Sigmoid colon (tissue), 6 donors: ENCODE measurements at regions not wholly inside any gene's neighbourhood (a gene's known extent, or its start where the extent isn't known, plus 50 kb on each side); places are given as distances from the start of the nearest gene placed in this dataset.

ENCODE experiments used
- DNase-seq: peaks from one replicate; pipeline ENCODE4 v3.0.0-alpha.2; 2019
- H3K27ac ChIP-seq, 4 donors: fragments of 200-600 bp; sonication (generic); one replicate each; pipeline ENCODE4 v1.5.1; 2016 to 2019; ENCODE audit warnings: mild to moderate bottlenecking in 1 of 4
- H3K27me3 ChIP-seq, 3 donors: fragments of 200-600 bp; sonication (generic); one replicate each; pipeline ENCODE4 v1.5.1; 2019; ENCODE audit warnings: mild to moderate bottlenecking in 1 of 3
- H3K36me3 ChIP-seq, 4 donors: fragments of 200-600 bp; sonication (generic); one replicate each; pipeline ENCODE4 v1.5.1; 2016 to 2019
- H3K4me1 ChIP-seq, 4 donors: fragments of 200-600 bp; sonication (generic); one replicate each; pipeline ENCODE4 v1.5.1; 2017 to 2019
- H3K4me3 ChIP-seq, 4 donors: fragments of 200-600 bp; sonication (generic); one replicate each; pipeline ENCODE4 v1.5.1; 2017 to 2019; ENCODE audit warnings: mild to moderate bottlenecking in 2 of 4, moderate library complexity in 1 of 4
- H3K9me3 ChIP-seq, 4 donors: fragments of 200-600 bp in 3 of 4; sonication (generic) in 3 of 4; one replicate each; pipeline versions ENCODE4 v1.5.1 to v1.6.1; 2013 to 2019
- CTCF ChIP-seq, 4 experiments: fragments of 450-650 bp in 3 of 4; fragments of 200-600 bp in 1 of 4; IDR thresholded peaks; one replicate each; pipeline ENCODE4 v1.5.1; 2016 to 2019; ENCODE audit warnings: antibody characterized with exemption in 4 of 4, mild to moderate bottlenecking in 3 of 4, moderate library complexity in 2 of 4
- EP300 ChIP-seq, 4 donors: sonication (generic); formaldehyde crosslinking; IDR thresholded peaks; one replicate each; pipeline ENCODE4 v1.6.1; 2017; ENCODE audit warnings: antibody characterized with exemption in 4 of 4
- POLR2A ChIP-seq, 2 donors: fragments of 450-650 bp; IDR thresholded peaks; one replicate each; pipeline ENCODE4 v1.6.1; 2016; ENCODE audit warnings: antibody characterized with exemption in 2 of 2, mild to moderate bottlenecking in 2 of 2, moderate library complexity in 2 of 2
- POLR2AphosphoS5 ChIP-seq, 4 donors: sonication (generic); formaldehyde crosslinking; IDR thresholded peaks; one replicate each; pipeline ENCODE4 v1.6.1; 2017; ENCODE audit warnings: antibody characterized with exemption in 4 of 4
- WGBS, 2 donors: extraction: QIAGEN DNeasy Blood & Tissue Kit; methylation state at CpG; one replicate each; pipeline ENCODE4 v1.1.7; 2013; 5-methylcytosine and 5-hydroxymethylcytosine counted together
- intact Hi-C: fragments of 100-400 bp; cut with DNase I; formaldehyde crosslinking; loops from one replicate; pipeline ENCODE4 v1.15.1; 2023
- donor health status: healthy with polysubstance abuse.
- donor health status: healthy.

- TF ChIP-seq EP300 (IDR thresholded peaks at IDR 0.05): no peak
- TF ChIP-seq CTCF (IDR thresholded peaks at IDR 0.05): no peak
- no peak for TF ChIP-seq POLR2A (IDR thresholded peaks at IDR 0.05)
- no peak for TF ChIP-seq POLR2AphosphoS5 (IDR thresholded peaks at IDR 0.05)
- no peak overlapping the region for H3K4me3 ChIP-seq
- intact Hi-C loops: no loop called here
- no peaks in the 10 kb centered on the region for H3K27me3 ChIP-seq
- H3K9me3 ChIP-seq: no peaks in the 10 kb centered on the region
- no peaks in the 10 kb centered on the region for H3K4me1 ChIP-seq
- no peak for DNase-seq
- H3K27ac ChIP-seq: no peak overlapping the region
- no peaks in the 10 kb centered on the region for H3K36me3 ChIP-seq
- 90 to 95% methylated on average over 1 of the region's 1 CpG for WGBS, 2 donors
Observed at GRCh38 chr11:106514706-106515105, 437.2 kb downstream of the AASDHPPT start.

DNA sequence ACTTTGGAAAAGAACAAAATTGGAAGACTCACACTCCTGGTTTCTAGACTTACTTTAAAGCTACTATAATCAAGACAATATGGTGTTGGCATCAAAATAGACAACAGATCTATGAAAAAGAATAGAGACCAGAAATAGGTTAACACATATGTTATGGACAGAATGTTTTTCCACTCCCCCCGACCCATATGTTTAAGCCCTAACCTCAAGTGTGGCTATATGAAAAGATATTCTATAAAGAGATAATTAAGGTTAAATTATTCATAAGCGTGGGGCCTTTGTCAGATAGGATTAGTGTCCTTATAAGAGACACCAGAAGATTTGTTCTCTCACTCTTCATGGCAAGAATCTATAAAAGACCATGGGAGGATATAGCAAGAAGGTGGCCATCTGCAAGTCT, 440.0 kb downstream of the AASDHPPT start:
- H3K27ac ChIP-seq: no peak overlapping the region
- no peak for DNase-seq
- TF ChIP-seq POLR2AphosphoS5 (IDR thresholded peaks at IDR 0.05): no peak
- no peak for TF ChIP-seq EP300 (IDR thresholded peaks at IDR 0.05)
- no peak for TF ChIP-seq POLR2A (IDR thresholded peaks at IDR 0.05)
- no peak for TF ChIP-seq CTCF (IDR thresholded peaks at IDR 0.05)
- intact Hi-C loops: no loop called here
- H3K36me3 ChIP-seq: no peaks in the 10 kb centered on the region
- WGBS, 2 donors: 79 to 88% methylated on average over 2 of the region's 2 CpGs
- H3K4me1 ChIP-seq: no peaks in the 10 kb centered on the region
- H3K4me3 ChIP-seq: no peak overlapping the region
- no peaks in the 10 kb centered on the region for H3K9me3 ChIP-seq
- H3K27me3 ChIP-seq: no peaks in the 10 kb centered on the region

GRCh38 chr11:106520146-106520912, 442.9 kb downstream of the AASDHPPT start:
- Histone ChIP-seq H3K9me3 (no peaks in the 10 kb centered on the region), H3K36me3 (no peaks in the 10 kb centered on the region), H3K4me3 (no peak overlapping the region), H3K27me3 (no peaks in the 10 kb centered on the region), H3K27ac (no peak overlapping the region), H3K4me1 (no peaks in the 10 kb centered on the region)
- DNase-seq: no peak
- intact Hi-C loops: no loop called here
- 83% methylated on average over 6 of the region's 6 CpGs for WGBS, 2 donors
- TF ChIP-seq EP300 (IDR thresholded peaks at IDR 0.05) (no peak), POLR2A (IDR thresholded peaks at IDR 0.05) (no peak), CTCF (IDR thresholded peaks at IDR 0.05) (no peak), POLR2AphosphoS5 (IDR thresholded peaks at IDR 0.05) (no peak)

DNA sequence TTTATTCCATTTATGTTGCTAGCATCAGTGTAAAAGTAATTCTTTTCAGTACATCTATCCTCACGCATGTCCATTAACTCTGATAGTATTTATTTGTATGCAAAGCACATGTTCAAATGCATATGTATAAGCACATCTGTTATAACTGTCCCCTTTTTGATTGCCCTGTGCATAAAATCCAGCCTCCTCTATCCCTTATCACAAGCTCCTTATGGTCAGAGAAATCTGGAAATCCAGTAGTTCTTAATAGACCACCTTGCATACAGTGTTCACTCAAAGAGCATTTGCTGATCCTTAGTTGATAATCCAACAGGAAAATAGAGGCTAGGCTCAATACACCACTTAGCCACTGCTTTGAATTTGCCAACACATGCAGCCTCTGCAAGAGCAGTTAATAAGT, 443.5 kb downstream of the AASDHPPT start:
- no peaks in the 10 kb centered on the region for H3K9me3 ChIP-seq
- 86 to 90% methylated on average over 1 of the region's 1 CpG for WGBS, 2 donors
- TF ChIP-seq POLR2A (IDR thresholded peaks at IDR 0.05): no peak
- TF ChIP-seq POLR2AphosphoS5 (IDR thresholded peaks at IDR 0.05): no peak
- no peak for TF ChIP-seq EP300 (IDR thresholded peaks at IDR 0.05)
- TF ChIP-seq CTCF (IDR thresholded peaks at IDR 0.05): no peak
- intact Hi-C loops: no loop called here
- no peak overlapping the region for H3K4me3 ChIP-seq
- no peak for DNase-seq
- H3K27ac ChIP-seq: no peak overlapping the region
- no peaks in the 10 kb centered on the region for H3K36me3 ChIP-seq
- H3K27me3 ChIP-seq: no peaks in the 10 kb centered on the region
- no peaks in the 10 kb centered on the region for H3K4me1 ChIP-seq

DNA sequence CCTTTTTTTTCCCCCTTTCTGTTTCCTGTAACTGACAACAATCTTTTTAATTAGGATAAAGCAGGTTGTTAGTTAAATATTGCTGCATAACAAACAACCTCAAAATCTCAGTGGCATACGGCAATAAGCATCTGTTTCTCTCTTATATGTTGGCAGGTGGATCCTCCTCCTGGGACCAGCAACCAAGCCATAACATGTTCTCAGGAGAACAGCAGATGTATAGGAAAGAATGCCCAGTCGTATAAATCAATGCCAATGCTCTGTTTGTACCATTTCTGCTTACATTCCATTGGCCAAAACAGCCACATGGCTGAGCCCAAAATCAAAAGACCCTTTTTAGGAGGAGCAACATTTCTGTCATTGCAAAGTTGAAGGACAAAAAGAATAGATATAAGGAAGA, 445.7 kb downstream of the AASDHPPT start:
- Histone ChIP-seq H3K27ac (no peak overlapping the region), H3K4me1 (no peaks in the 10 kb centered on the region), H3K4me3 (no peak overlapping the region), H3K9me3 (no peaks in the 10 kb centered on the region), H3K27me3 (no peaks in the 10 kb centered on the region), H3K36me3 (no peaks in the 10 kb centered on the region)
- no peak for TF ChIP-seq POLR2AphosphoS5 (IDR thresholded peaks at IDR 0.05)
- TF ChIP-seq CTCF (IDR thresholded peaks at IDR 0.05): no peak
- TF ChIP-seq EP300 (IDR thresholded peaks at IDR 0.05): no peak
- no peak for TF ChIP-seq POLR2A (IDR thresholded peaks at IDR 0.05)
- DNase-seq: no peak
- 70 to 79% methylated on average over 2 of the region's 2 CpGs for WGBS, 2 donors
- intact Hi-C loops: no loop called here
